ENCODE measurements at regions not wholly inside any gene's neighbourhood (a gene's known extent, or its start where the extent isn't known, plus 50 kb on each side); places are given as distances from the start of the nearest gene placed in this dataset.

- no peak overlapping the region for H3K27ac ChIP-seq (replicated peaks)
- TF ChIP-seq CTCF (IDR thresholded peaks at IDR 0.05; ENCODE audit: borderline replicate concordance) = no peak
- no peak for DNase-seq
- no peaks in the 10 kb centered on the region for H3K27me3 ChIP-seq (ENCODE audit: low read depth)
- no peaks in the 10 kb centered on the region for H3K4me1 ChIP-seq
- H3K36me3 ChIP-seq = no peaks in the 10 kb centered on the region
- H3K4me3 ChIP-seq = no peak overlapping the region
- intact Hi-C loops (cut with micrococcal nuclease) = loop anchor here (5.0 kb wide), 1 partner anchor 453 kb away; no protein-coding TSS in a partner anchor
- no peaks in the 10 kb centered on the region for H3K9me3 ChIP-seq (replicated peaks)
Measured at GRCh38 chr11:128179512-128179911, 407.8 kb downstream of the ETS1 start.

- Histone ChIP-seq H3K4me1 (no peaks in the 10 kb centered on the region), H3K27me3 (ENCODE audit: low read depth) (no peaks in the 10 kb centered on the region), H3K36me3 (no peaks in the 10 kb centered on the region), H3K27ac (replicated peaks) (no peak overlapping the region), H3K4me3 (no peak overlapping the region), H3K9me3 (replicated peaks) (no peaks in the 10 kb centered on the region)
- DNase-seq = no peak
- TF ChIP-seq CTCF (IDR thresholded peaks at IDR 0.05; ENCODE audit: borderline replicate concordance) = no peak
- intact Hi-C loops (cut with micrococcal nuclease) = loop anchor here (5.0 kb wide), 1 partner anchor 453 kb away; no protein-coding TSS in a partner anchor
Measured at GRCh38 chr11:128179039-128179438, 408.3 kb downstream of the ETS1 start.

DNA sequence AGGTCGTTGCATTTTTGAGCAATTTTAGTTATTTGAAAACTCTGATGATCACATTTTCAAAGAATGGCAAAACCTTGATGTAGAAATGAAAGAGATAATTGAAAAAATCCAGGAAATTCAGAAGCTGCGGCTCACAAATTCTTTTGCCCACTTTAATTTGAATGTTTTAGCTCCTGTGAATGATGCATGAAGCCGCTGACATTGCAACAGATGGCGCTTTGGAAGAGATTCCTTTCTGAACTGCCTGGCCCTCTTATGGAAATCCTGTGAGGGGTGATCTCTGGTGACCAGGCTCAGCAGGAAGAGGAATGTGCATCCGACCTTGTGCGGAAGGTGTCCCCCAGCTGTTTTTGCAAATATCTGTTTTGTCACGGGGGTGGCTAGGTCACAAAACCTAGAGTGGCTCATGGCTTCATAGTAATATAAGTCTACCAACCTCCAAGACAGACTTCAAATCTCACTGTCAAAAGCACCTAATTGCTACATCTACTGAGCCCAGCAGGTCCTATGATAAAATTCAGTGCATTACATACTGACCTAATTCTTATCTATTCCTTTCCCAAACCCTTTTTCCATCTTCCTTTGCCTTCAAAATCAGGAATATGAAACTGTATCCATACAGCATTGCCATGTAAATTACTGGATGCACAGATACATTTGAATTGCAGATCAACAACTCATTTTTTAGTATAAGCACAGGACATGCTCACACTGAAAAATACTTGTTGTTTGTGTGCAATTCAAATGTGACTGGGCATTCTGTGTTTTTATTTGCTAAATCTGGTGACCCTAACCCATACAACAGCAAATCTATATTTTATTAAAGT is 412.7 kb downstream of the ETS1 start:
- no peak for DNase-seq
- intact Hi-C loops (cut with micrococcal nuclease) = loop anchor here (5.0 kb wide), 1 partner anchor 458 kb away; no protein-coding TSS in a partner anchor
- no peaks in the 10 kb centered on the region for H3K36me3 ChIP-seq
- no peaks in the 10 kb centered on the region for H3K27me3 ChIP-seq (ENCODE audit: low read depth)
- H3K4me3 ChIP-seq = no peak overlapping the region
- no peak overlapping the region for H3K27ac ChIP-seq (replicated peaks)
- H3K4me1 ChIP-seq = no peaks in the 10 kb centered on the region
- H3K9me3 ChIP-seq (replicated peaks) = no peaks in the 10 kb centered on the region
- TF ChIP-seq CTCF (IDR thresholded peaks at IDR 0.05; ENCODE audit: borderline replicate concordance) = no peak

DNA sequence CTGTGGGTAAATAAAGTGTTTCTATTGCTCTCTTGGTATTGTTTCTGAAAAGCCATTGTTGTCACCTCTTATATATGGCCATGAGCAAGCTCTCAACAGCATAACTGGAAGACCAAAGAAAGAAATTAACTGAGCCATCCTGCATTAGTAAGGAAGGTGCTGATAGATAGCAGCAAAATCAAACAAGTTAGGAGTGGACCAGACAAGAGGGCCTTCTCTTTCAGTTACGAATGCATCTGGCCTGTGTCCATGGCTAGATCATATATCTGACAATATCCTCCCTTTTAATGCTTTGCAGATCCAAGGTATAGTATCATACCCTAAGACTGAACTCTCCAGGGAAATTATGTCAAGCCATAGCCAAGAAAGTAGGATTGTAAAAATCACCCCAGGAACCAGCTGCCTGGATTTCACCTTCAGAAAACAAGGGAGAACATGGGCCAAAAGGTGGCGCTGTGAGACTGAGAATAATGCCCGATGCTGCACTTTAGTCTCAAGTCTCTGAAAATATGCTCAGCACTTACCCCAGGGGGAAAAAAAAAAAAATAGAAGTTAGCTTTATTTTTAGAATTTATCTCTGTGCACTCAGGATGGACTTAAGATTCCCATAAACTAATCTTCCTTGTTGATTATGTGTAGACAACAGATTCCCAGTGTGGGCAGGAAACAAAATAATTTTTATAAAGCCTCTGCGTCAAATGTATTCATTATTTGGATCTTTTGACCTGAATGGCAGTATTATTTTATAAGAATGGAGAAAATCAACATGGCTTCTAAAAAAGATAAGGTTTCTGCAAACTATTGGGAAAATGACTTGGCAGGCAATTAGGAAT is 415.1 kb downstream of the ETS1 start:
- no peaks in the 10 kb centered on the region for H3K36me3 ChIP-seq
- peaks cover 18% of the 10 kb centered on the region for H3K27me3 ChIP-seq (ENCODE audit: low read depth)
- H3K9me3 ChIP-seq (replicated peaks) = no peaks in the 10 kb centered on the region
- TF ChIP-seq CTCF (IDR thresholded peaks at IDR 0.05; ENCODE audit: borderline replicate concordance) = peak; percentile 84
- peak; percentile 83 for DNase-seq
- intact Hi-C loops (cut with micrococcal nuclease) = no loop called here
- H3K4me3 ChIP-seq = no peak overlapping the region
- H3K4me1 ChIP-seq = no peaks in the 10 kb centered on the region
- H3K27ac ChIP-seq (replicated peaks) = no peak overlapping the region

GRCh38 chr11:128171506-128171905 is 415.9 kb downstream of the ETS1 start:
- H3K27ac ChIP-seq (replicated peaks) = no peak overlapping the region
- no peak for DNase-seq
- H3K4me3 ChIP-seq = no peak overlapping the region
- intact Hi-C loops (cut with micrococcal nuclease) = no loop called here
- H3K27me3 ChIP-seq (ENCODE audit: low read depth) = peaks cover 22% of the 10 kb centered on the region
- H3K9me3 ChIP-seq (replicated peaks) = no peaks in the 10 kb centered on the region
- no peaks in the 10 kb centered on the region for H3K4me1 ChIP-seq
- no peaks in the 10 kb centered on the region for H3K36me3 ChIP-seq
- TF ChIP-seq CTCF (IDR thresholded peaks at IDR 0.05; ENCODE audit: borderline replicate concordance) = no peak

Data from left ventricle myocardium inferior (tissue), 1 donor.